ENCODE measurements at regions not wholly inside any gene's neighbourhood (a gene's known extent, or its start where the extent isn't known, plus 50 kb on each side); places are given as distances from the start of the nearest gene placed in this dataset.
"Not testable (repeated sequence)": the region's sequence is repeated elsewhere in the genome, so short reads cannot be mapped to it uniquely, and the experiment has no call there.

DNA sequence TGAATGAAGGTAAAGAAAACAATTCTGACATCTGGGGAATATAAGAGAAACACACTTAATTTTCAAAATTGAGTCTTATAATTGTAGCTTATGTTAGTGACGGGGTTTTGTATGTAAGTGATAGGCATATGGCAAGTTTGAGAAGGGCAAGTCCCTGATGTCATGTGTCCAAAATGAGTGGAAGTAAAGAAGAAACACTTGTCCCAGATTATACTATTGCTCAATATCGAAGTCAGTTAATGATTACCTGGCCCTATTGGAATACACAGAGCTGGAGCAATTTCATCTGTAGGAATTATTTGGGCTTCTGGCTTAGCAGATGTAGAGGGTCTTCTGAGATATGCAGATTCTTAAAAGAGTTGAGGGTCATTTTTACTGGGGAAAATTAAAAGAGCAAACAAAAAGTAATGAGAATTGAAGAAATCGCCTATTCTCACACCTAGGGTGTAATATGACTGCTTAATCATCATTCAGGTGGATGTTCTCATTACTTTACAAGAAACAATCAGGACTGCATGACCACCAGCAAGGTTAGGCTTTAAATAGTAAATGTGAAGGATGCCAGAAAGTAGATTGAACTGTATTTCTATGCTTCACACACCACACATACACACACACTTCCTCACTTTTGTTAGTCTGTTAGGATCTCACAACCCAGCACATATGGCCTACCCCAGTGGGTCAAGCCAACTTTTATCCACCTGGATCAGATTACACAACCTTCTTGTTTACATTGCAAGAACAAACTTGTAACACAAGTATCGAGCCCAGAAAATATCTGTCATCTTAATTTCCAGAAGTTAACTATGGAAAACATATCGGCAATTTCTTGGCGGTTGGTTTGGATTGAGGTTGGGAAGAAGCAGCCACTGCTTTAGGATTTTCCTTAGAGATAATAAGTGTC, 183.3 kb upstream of the LRRC3B start:
- Histone ChIP-seq H3K4me1 (ENCODE audit: control insufficient read depth in 1 of 2, insufficient read depth in 2 of 2, low read length in 2 of 2) (no peaks in the 10 kb centered on the region), H3K4me3 (ENCODE audit: low read depth in 1 of 2, low read length in 2 of 2) (no peak overlapping the region), H3K36me3 (ENCODE audit: control insufficient read depth in 1 of 2, insufficient read depth in 2 of 2, low read length in 2 of 2) (no peaks in the 10 kb centered on the region), H3K9me3 (ENCODE audit: control insufficient read depth in 1 of 2, low read length in 2 of 2) (peaks cover 0 to 2% of the 10 kb centered on the region in 2 donors), H3K27me3 (ENCODE audit: low read depth, low read length) (no peaks in the 10 kb centered on the region), H3K27ac (ENCODE audit: low read length) (no peak overlapping the region)

DNA sequence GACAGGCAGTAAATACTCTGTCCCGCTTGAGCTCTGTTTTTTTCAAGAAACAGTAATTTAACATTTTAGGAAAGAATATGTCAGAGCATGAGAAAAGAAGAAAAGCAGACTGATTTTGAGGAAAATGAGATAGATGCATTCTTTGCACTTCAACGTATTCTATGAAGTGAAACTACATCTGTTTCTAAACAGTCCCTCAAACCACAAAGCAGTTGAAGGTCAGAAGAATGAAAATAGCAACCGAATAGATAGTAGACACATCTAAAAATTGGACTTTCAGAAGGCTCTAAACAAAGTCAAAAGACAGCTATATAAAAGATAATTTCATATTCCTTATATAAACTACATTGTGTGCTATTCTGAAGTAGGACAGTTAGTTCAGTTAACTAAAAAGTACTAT, 172.6 kb upstream of the LRRC3B start:
- no peak overlapping the region for H3K27ac ChIP-seq (ENCODE audit: low read length)
- no peak overlapping the region for H3K4me3 ChIP-seq (ENCODE audit: low read depth in 1 of 2, low read length in 2 of 2)
- H3K27me3 ChIP-seq (ENCODE audit: low read depth, low read length), result no peaks in the 10 kb centered on the region
- no peaks in the 10 kb centered on the region for H3K4me1 ChIP-seq (ENCODE audit: control insufficient read depth in 1 of 2, insufficient read depth in 2 of 2, low read length in 2 of 2)
- no peaks in the 10 kb centered on the region for H3K36me3 ChIP-seq (ENCODE audit: control insufficient read depth in 1 of 2, insufficient read depth in 2 of 2, low read length in 2 of 2)
- no peaks in the 10 kb centered on the region for H3K9me3 ChIP-seq (ENCODE audit: control insufficient read depth in 1 of 2, low read length in 2 of 2)

GRCh38 chr3:26452363-26452762, 170.2 kb upstream of the LRRC3B start:
- no peaks in the 10 kb centered on the region for H3K4me1 ChIP-seq (ENCODE audit: control insufficient read depth in 1 of 2, insufficient read depth in 2 of 2, low read length in 2 of 2)
- no peak overlapping the region for H3K27ac ChIP-seq (ENCODE audit: low read length)
- no peak overlapping the region for H3K4me3 ChIP-seq (ENCODE audit: low read depth in 1 of 2, low read length in 2 of 2)
- H3K9me3 ChIP-seq (ENCODE audit: control insufficient read depth in 1 of 2, low read length in 2 of 2), result no peaks in the 10 kb centered on the region
- H3K27me3 ChIP-seq (ENCODE audit: low read depth, low read length), result no peaks in the 10 kb centered on the region
- H3K36me3 ChIP-seq (ENCODE audit: control insufficient read depth in 1 of 2, insufficient read depth in 2 of 2, low read length in 2 of 2), result no peaks in the 10 kb centered on the region

- Histone ChIP-seq H3K9me3 (ENCODE audit: control insufficient read depth in 1 of 2, low read length in 2 of 2) (no peaks in the 10 kb centered on the region), H3K27me3 (ENCODE audit: low read depth, low read length) (no peaks in the 10 kb centered on the region), H3K36me3 (ENCODE audit: control insufficient read depth in 1 of 2, insufficient read depth in 2 of 2, low read length in 2 of 2) (no peaks in the 10 kb centered on the region), H3K4me1 (ENCODE audit: control insufficient read depth in 1 of 2, insufficient read depth in 2 of 2, low read length in 2 of 2) (no peaks in the 10 kb centered on the region), H3K27ac (ENCODE audit: low read length) (no peak overlapping the region), H3K4me3 (ENCODE audit: low read depth in 1 of 2, low read length in 2 of 2) (no peak overlapping the region)
Measured at GRCh38 chr3:26460985-26461384, 161.6 kb upstream of the LRRC3B start.

GRCh38 chr3:26472345-26472744, 150.2 kb upstream of the LRRC3B start:
- H3K36me3 ChIP-seq (ENCODE audit: control insufficient read depth in 1 of 2, insufficient read depth in 2 of 2, low read length in 2 of 2), result no peaks in the 10 kb centered on the region
- H3K4me1 ChIP-seq (ENCODE audit: control insufficient read depth in 1 of 2, insufficient read depth in 2 of 2, low read length in 2 of 2), result no peaks in the 10 kb centered on the region

GRCh38 chr3:26474706-26475105, 147.9 kb upstream of the LRRC3B start:
- Histone ChIP-seq H3K27ac (ENCODE audit: low read length) (no peak overlapping the region), H3K4me1 (ENCODE audit: control insufficient read depth in 1 of 2, insufficient read depth in 2 of 2, low read length in 2 of 2) (no peaks in the 10 kb centered on the region), H3K4me3 (ENCODE audit: low read depth in 1 of 2, low read length in 2 of 2) (no peak overlapping the region), H3K36me3 (ENCODE audit: control insufficient read depth in 1 of 2, insufficient read depth in 2 of 2, low read length in 2 of 2) (no peaks in the 10 kb centered on the region), H3K27me3 (ENCODE audit: low read depth, low read length) (no peaks in the 10 kb centered on the region), H3K9me3 (ENCODE audit: control insufficient read depth in 1 of 2, low read length in 2 of 2) (no peaks in the 10 kb centered on the region)

More at GRCh38 chr3:26472345-26472744, 150.2 kb upstream of the LRRC3B start:
- Histone ChIP-seq H3K27ac (ENCODE audit: low read length) (no peak overlapping the region), H3K4me3 (ENCODE audit: low read depth in 1 of 2, low read length in 2 of 2) (no peak overlapping the region), H3K27me3 (ENCODE audit: low read depth, low read length) (no peaks in the 10 kb centered on the region), H3K9me3 (ENCODE audit: control insufficient read depth in 1 of 2, low read length in 2 of 2) (no peaks in the 10 kb centered on the region)

GRCh38 chr3:26480377-26480776, 142.2 kb upstream of the LRRC3B start:
- Histone ChIP-seq H3K9me3 (ENCODE audit: control insufficient read depth in 1 of 2, low read length in 2 of 2) (no peaks in the 10 kb centered on the region), H3K36me3 (ENCODE audit: control insufficient read depth in 1 of 2, insufficient read depth in 2 of 2, low read length in 2 of 2) (no peaks in the 10 kb centered on the region), H3K27ac (ENCODE audit: low read length) (no peak overlapping the region), H3K4me1 (ENCODE audit: control insufficient read depth in 1 of 2, insufficient read depth in 2 of 2, low read length in 2 of 2) (no peaks in the 10 kb centered on the region), H3K4me3 (ENCODE audit: low read depth in 1 of 2, low read length in 2 of 2) (no peak overlapping the region), H3K27me3 (ENCODE audit: low read depth, low read length) (no peaks in the 10 kb centered on the region)

- Histone ChIP-seq H3K27ac (ENCODE audit: low read length) (no peak overlapping the region), H3K4me1 (ENCODE audit: control insufficient read depth in 1 of 2, insufficient read depth in 2 of 2, low read length in 2 of 2) (no peaks in the 10 kb centered on the region), H3K9me3 (ENCODE audit: control insufficient read depth in 1 of 2, low read length in 2 of 2) (no peaks in the 10 kb centered on the region), H3K4me3 (ENCODE audit: low read depth in 1 of 2, low read length in 2 of 2) (no peak overlapping the region), H3K36me3 (ENCODE audit: control insufficient read depth in 1 of 2, insufficient read depth in 2 of 2, low read length in 2 of 2) (no peaks in the 10 kb centered on the region), H3K27me3 (ENCODE audit: low read depth, low read length) (no peaks in the 10 kb centered on the region)
Measured at GRCh38 chr3:26484140-26484539, 138.4 kb upstream of the LRRC3B start.

GRCh38 chr3:26498271-26498670, 124.3 kb upstream of the LRRC3B start:
- H3K9me3 ChIP-seq (ENCODE audit: control insufficient read depth in 1 of 2, low read length in 2 of 2), result no peaks in the 10 kb centered on the region
- H3K27me3 ChIP-seq (ENCODE audit: low read depth, low read length), result no peaks in the 10 kb centered on the region
- no peaks in the 10 kb centered on the region for H3K36me3 ChIP-seq (ENCODE audit: control insufficient read depth in 1 of 2, insufficient read depth in 2 of 2, low read length in 2 of 2)
- H3K4me3 ChIP-seq (ENCODE audit: low read depth in 1 of 2, low read length in 2 of 2), result no peak overlapping the region
- no peaks in the 10 kb centered on the region for H3K4me1 ChIP-seq (ENCODE audit: control insufficient read depth in 1 of 2, insufficient read depth in 2 of 2, low read length in 2 of 2)
- no peak overlapping the region for H3K27ac ChIP-seq (ENCODE audit: low read length)

- no peak overlapping the region for H3K27ac ChIP-seq (ENCODE audit: low read length)
- no peaks in the 10 kb centered on the region for H3K36me3 ChIP-seq (ENCODE audit: control insufficient read depth in 1 of 2, insufficient read depth in 2 of 2, low read length in 2 of 2)
- H3K27me3 ChIP-seq (ENCODE audit: low read depth, low read length), result no peaks in the 10 kb centered on the region
- H3K4me3 ChIP-seq (ENCODE audit: low read depth in 1 of 2, low read length in 2 of 2), result no peak overlapping the region
- H3K9me3 ChIP-seq (ENCODE audit: control insufficient read depth in 1 of 2, low read length in 2 of 2), result no peaks in the 10 kb centered on the region
- no peaks in the 10 kb centered on the region for H3K4me1 ChIP-seq (ENCODE audit: control insufficient read depth in 1 of 2, insufficient read depth in 2 of 2, low read length in 2 of 2)
Measured at GRCh38 chr3:26505399-26505798, 117.2 kb upstream of the LRRC3B start.

GRCh38 chr3:26514445-26515029, 108.0 kb upstream of the LRRC3B start:
- H3K27ac ChIP-seq (ENCODE audit: low read length); H3K27me3 ChIP-seq (ENCODE audit: low read depth, low read length); H3K4me1 ChIP-seq (ENCODE audit: control insufficient read depth in 1 of 2, insufficient read depth in 2 of 2, low read length in 2 of 2); H3K36me3 ChIP-seq (ENCODE audit: control insufficient read depth in 1 of 2, insufficient read depth in 2 of 2, low read length in 2 of 2); H3K4me3 ChIP-seq (ENCODE audit: low read depth in 1 of 2, low read length in 2 of 2); H3K9me3 ChIP-seq (ENCODE audit: control insufficient read depth in 1 of 2, low read length in 2 of 2): not testable (repeated sequence)

All from muscle layer of duodenum (tissue), 2 donors.